ENCODE measurements at regions not wholly inside any gene's neighbourhood (a gene's known extent, or its start where the extent isn't known, plus 50 kb on each side); places are given as distances from the start of the nearest gene placed in this dataset.

DNA sequence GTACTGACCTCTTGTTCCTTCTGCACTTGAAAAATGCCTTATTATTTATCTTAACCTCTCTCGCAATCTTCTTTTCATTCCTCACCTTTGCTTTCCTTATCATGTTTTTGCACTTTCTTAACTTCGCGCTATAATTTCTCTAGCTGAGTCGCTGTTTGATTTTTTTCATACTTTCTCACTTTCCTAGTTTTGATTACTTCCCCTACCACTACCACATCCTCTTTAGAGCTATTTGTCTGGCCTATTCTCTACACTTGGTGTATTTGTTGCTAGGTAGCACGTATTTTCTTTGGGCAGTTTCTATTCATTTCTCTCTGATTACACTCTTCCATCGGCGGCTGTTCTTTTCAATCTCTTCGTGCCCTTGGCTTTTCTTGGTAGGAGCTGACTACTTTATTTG is 611.8 kb downstream of the BNC2 start:
- peaks cover 15 to 27% of the 10 kb centered on the region in 2 donors for H3K27me3 Mint-ChIP-seq (ENCODE audit: low read depth in 2 of 2)
- DNase-seq = peak in 1 of 2 donors; percentile 3
- intact Hi-C loops (cut with micrococcal nuclease) = no loop called here
- no peaks in the 10 kb centered on the region for H3K9me3 ChIP-seq (ENCODE audit: control insufficient read depth, insufficient read depth, low read length)
- H3K4me1 Mint-ChIP-seq = peaks cover 11 to 12% of the 10 kb centered on the region in 2 donors
- H3K27me3 ChIP-seq (ENCODE audit: control insufficient read depth, insufficient read depth, low read length) = no peaks in the 10 kb centered on the region
- no peaks in the 10 kb centered on the region for H3K36me3 ChIP-seq (ENCODE audit: control insufficient read depth, insufficient read depth, low read length)
- H3K9me3 Mint-ChIP-seq = peaks cover 0 to 2% of the 10 kb centered on the region in 2 donors
- TF ChIP-seq, protein P1, sequence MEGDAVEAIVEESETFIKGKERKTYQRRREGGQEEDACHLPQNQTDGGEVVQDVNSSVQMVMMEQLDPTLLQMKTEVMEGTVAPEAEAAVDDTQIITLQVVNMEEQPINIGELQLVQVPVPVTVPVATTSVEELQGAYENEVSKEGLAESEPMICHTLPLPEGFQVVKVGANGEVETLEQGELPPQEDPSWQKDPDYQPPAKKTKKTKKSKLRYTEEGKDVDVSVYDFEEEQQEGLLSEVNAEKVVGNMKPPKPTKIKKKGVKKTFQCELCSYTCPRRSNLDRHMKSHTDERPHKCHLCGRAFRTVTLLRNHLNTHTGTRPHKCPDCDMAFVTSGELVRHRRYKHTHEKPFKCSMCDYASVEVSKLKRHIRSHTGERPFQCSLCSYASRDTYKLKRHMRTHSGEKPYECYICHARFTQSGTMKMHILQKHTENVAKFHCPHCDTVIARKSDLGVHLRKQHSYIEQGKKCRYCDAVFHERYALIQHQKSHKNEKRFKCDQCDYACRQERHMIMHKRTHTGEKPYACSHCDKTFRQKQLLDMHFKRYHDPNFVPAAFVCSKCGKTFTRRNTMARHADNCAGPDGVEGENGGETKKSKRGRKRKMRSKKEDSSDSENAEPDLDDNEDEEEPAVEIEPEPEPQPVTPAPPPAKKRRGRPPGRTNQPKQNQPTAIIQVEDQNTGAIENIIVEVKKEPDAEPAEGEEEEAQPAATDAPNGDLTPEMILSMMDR (IDR thresholded peaks at IDR 0.05) = no peak
- no peak overlapping the region for H3K4me3 Mint-ChIP-seq
- peaks cover 9% of the 10 kb centered on the region for H3K4me1 ChIP-seq (ENCODE audit: control insufficient read depth, insufficient read depth, low read length)
- no peaks in the 10 kb centered on the region for H3K36me3 Mint-ChIP-seq
- ATAC-seq = peak; percentile 38 to 81 (median 49)
- no peak overlapping the region for H3K27ac ChIP-seq (ENCODE audit: low read length)
- 4% methylated on average over 8 of the region's 8 CpGs for WGBS (ENCODE audit: insufficient coverage)
- no peak overlapping the region for H3K4me3 ChIP-seq (ENCODE audit: low read length)
- no peak overlapping the region for H3K27ac Mint-ChIP-seq

DNA sequence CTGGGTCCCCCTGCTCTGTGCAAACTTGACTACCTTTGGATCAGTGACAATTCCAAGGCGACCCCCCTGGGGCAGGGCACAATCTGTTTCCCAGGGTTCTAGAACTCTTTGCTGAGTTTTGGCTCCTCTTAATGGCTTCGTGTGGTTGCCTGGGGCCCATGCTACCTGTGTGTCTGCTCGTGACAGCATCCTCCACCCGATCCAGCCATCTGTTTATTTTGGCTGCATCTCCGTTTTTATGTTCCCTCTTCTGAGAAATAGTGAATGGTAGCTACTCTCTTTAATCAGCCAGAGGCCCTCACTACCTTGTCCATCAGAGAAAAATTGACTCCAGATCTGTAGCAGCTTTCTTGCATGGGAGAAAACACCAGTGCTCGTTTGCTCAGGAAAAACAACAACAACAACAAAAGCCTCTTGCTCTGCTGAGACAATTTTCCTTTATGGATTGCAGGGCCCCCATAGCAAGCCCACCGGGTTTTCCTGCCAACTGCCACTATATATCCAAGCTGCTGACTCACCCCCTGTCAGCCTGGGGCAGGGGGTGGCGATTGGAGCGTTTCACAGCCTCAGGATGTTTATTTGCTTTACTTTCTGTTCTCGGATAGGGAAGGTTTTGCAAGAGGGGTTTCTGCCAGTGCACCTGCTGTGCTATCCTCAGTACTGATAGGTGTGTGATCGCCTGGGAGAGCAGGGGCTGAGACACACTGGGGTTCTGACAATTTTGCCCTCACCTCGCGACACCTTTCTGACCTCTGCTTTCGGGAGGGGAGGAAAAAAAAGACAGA is 607.8 kb downstream of the BNC2 start:
- Histone ChIP-seq H3K27me3 (ENCODE audit: control insufficient read depth, insufficient read depth, low read length) (no peaks in the 10 kb centered on the region), H3K36me3 (ENCODE audit: control insufficient read depth, insufficient read depth, low read length) (no peaks in the 10 kb centered on the region), H3K4me3 (ENCODE audit: low read length) (no peak overlapping the region), H3K9me3 (ENCODE audit: control insufficient read depth, insufficient read depth, low read length) (no peaks in the 10 kb centered on the region), H3K27ac (ENCODE audit: low read length) (no peak overlapping the region), H3K4me1 (ENCODE audit: control insufficient read depth, insufficient read depth, low read length) (peaks cover 9% of the 10 kb centered on the region)
- DNase-seq (no peak), ATAC-seq (no peak)
- Mint-ChIP-seq H3K4me1 (peaks cover 11 to 23% of the 10 kb centered on the region in 2 donors), H3K27ac (no peak overlapping the region), H3K9me3 (no peaks in the 10 kb centered on the region), H3K4me3 (no peak overlapping the region), H3K27me3 (ENCODE audit: low read depth in 2 of 2) (peaks cover 9 to 29% of the 10 kb centered on the region in 2 donors), H3K36me3 (no peaks in the 10 kb centered on the region)
- intact Hi-C loops (cut with micrococcal nuclease) = no loop called here
- TF ChIP-seq, protein P1 (IDR thresholded peaks at IDR 0.05) = no peak
- 35% methylated on average over 14 of the region's 14 CpGs for WGBS (ENCODE audit: insufficient coverage)

DNA sequence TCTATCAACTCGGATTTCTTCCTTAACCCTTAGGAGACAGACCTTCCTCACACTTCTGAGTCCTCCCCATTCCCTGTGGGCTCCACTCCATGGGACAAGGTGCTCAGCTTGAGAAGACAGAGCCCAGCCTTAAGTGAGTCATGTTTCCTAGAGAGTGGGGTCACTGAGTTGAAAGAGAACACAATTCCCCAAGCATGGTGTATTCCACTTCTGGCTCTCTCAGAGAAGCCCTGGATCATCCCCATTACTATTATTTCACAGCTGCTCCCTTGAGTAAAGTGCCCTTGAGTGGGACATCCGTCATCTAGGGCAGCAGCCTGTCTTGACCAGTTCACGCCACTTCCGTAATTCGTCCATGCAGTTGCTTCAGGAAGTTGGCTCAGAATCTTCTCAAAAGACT is 604.8 kb downstream of the BNC2 start:
- Histone ChIP-seq H3K27ac (ENCODE audit: low read length) (no peak overlapping the region), H3K4me1 (ENCODE audit: control insufficient read depth, insufficient read depth, low read length) (no peaks in the 10 kb centered on the region), H3K27me3 (ENCODE audit: control insufficient read depth, insufficient read depth, low read length) (no peaks in the 10 kb centered on the region), H3K36me3 (ENCODE audit: control insufficient read depth, insufficient read depth, low read length) (no peaks in the 10 kb centered on the region), H3K4me3 (ENCODE audit: low read length) (no peak overlapping the region), H3K9me3 (ENCODE audit: control insufficient read depth, insufficient read depth, low read length) (no peaks in the 10 kb centered on the region)
- H3K4me3 Mint-ChIP-seq = no peak overlapping the region
- no peaks in the 10 kb centered on the region for H3K36me3 Mint-ChIP-seq
- TF ChIP-seq, protein P1 (IDR thresholded peaks at IDR 0.05) = no peak
- 86% methylated on average over 5 of the region's 5 CpGs for WGBS (ENCODE audit: insufficient coverage)
- ATAC-seq = no peak
- H3K4me1 Mint-ChIP-seq = peaks cover 0 to 13% of the 10 kb centered on the region in 2 donors
- H3K9me3 Mint-ChIP-seq = no peaks in the 10 kb centered on the region
- no peak overlapping the region for H3K27ac Mint-ChIP-seq
- H3K27me3 Mint-ChIP-seq (ENCODE audit: low read depth in 2 of 2) = peaks cover 7 to 29% of the 10 kb centered on the region in 2 donors
- no peak for DNase-seq
- intact Hi-C loops (cut with micrococcal nuclease) = no loop called here
